GM10266 (cell line): ENCODE measurements at regions not wholly inside any gene's neighbourhood (a gene's known extent, or its start where the extent isn't known, plus 50 kb on each side); places are given as distances from the start of the nearest gene placed in this dataset.

ENCODE experiments used
- DNase-seq: peaks from one replicate; pipeline ENCODE4 v3.0.0; 2012; ENCODE audit errors: extremely low spot score
- TF ChIP-seq, protein P1 (sequence below): IDR thresholded peaks from 2 replicates; pipeline ENCODE4 v1.5.1; 2012; ENCODE audit warnings: mild to moderate bottlenecking, low read depth; ENCODE audit not compliant: control insufficient read depth, insufficient read depth; ENCODE audit errors: missing control alignments

DNA sequence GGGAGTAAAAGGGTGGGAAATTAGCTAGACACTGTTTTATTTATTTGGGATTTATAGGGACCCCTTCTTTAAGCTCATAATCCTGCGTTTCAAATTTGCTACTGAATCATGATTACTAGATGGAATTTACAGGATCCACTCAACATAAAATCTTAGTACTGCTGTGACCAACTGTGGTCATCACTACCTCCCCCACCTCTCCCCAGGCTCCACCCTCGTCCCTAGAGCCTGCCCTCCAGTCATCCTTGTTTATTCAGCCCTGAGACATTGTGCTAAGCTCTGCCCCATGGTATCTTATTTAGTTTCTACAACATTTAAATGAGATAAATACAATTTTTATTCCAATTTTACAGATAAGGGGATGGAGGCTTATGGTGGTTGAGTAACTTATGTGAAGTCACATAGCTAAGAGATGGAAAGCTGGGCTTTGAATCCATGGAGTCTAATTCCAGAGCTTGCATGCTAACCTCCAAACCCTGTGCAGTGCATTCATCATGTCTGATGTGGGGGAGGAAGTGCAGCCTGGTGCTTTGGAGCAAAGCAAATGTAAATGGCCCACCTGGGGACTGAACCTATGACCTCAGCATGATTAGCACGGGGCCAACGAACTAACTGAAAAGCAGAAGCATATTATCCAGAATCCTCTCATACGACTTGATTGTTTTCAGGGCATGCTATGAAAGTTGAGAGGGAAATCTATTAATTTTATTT is 502.4 kb downstream of the TMEM182 start:
- DNase-seq = no peak
- TF ChIP-seq, protein P1, sequence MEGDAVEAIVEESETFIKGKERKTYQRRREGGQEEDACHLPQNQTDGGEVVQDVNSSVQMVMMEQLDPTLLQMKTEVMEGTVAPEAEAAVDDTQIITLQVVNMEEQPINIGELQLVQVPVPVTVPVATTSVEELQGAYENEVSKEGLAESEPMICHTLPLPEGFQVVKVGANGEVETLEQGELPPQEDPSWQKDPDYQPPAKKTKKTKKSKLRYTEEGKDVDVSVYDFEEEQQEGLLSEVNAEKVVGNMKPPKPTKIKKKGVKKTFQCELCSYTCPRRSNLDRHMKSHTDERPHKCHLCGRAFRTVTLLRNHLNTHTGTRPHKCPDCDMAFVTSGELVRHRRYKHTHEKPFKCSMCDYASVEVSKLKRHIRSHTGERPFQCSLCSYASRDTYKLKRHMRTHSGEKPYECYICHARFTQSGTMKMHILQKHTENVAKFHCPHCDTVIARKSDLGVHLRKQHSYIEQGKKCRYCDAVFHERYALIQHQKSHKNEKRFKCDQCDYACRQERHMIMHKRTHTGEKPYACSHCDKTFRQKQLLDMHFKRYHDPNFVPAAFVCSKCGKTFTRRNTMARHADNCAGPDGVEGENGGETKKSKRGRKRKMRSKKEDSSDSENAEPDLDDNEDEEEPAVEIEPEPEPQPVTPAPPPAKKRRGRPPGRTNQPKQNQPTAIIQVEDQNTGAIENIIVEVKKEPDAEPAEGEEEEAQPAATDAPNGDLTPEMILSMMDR = no peak

DNA sequence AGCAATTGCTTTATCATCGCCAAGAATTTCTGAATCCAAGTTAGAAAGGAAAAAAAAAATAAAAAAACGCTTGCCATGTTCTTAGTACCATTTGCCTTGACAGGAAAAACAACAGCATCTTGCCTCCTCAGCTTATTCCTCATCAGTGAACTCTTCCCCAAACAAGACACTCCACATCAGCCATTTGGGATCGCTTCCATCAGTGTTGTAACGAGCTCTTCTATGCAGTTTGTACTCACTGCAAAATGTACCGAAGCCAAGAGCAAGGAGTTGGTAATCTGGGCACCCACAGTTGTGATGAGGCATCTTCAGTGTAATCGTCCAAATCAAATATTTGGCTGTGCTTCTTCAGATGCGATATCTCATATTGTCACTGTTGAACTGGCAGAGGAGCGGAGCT is 503.7 kb downstream of the TMEM182 start:
- TF ChIP-seq, protein P1 = no peak
- no peak for DNase-seq

GRCh38 chr2:103268841-103269498 is 507.1 kb downstream of the TMEM182 start:
- TF ChIP-seq, protein P1 = no peak
- DNase-seq = no peak

GRCh38 chr2:103276869-103277268 is 515.0 kb downstream of the TMEM182 start:
- TF ChIP-seq, protein P1 = no peak
- no peak for DNase-seq

DNA sequence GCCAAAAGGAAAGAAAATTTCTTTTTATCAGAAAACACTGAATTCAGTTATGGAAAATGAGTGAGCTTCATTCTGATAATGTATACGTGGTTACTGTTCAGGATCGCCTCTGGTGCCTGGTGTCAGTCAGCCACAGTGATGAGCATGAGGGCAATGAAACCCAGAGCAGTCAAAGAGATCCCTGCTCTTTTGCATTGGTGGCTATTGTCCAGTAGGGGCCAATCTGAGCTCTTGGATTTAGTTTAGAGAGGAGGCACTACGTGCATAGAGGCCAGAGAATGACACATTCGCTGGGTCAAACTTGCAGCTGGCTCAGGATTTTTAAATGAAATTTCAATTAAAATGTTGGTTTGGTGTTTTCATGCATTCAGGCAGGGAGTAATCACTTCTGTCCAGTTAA is 522.9 kb downstream of the TMEM182 start:
- TF ChIP-seq, protein P1 = no peak
- no peak for DNase-seq

GRCh38 chr2:103285354-103285753 is 523.5 kb downstream of the TMEM182 start:
- TF ChIP-seq, protein P1 = no peak
- DNase-seq = no peak

DNA sequence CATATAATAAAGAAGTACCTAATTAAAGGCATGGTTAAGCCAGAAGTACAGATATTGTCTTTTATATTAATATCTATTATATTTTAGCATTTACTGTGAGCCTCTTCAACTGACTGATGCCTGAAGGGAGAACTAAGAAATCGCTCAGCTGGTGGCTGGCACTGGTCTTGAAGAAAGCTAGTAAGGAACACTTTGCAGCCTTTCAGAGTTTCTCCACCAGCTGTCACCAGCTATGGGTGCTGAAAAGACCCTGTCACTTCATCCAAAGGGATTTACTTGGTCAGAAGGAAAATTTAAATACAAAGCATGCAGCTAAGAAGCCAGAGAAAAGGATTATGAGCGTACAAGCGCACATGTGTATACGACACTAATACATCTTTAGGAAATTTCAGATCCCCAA is 525.9 kb downstream of the TMEM182 start:
- TF ChIP-seq, protein P1 = no peak
- no peak for DNase-seq
